Gastroesophageal sphincter (tissue), 3 donors: ENCODE measurements at regions not wholly inside any gene's neighbourhood (a gene's known extent, or its start where the extent isn't known, plus 50 kb on each side); places are given as distances from the start of the nearest gene placed in this dataset.

Experiments used
- EP300 ChIP-seq: sonication (generic); formaldehyde crosslinking; IDR thresholded peaks from one replicate; pipeline ENCODE4 v1.6.1; 2017; ENCODE audit warnings: antibody characterized with exemption, mild to moderate bottlenecking
- TF ChIP-seq, protein P1 (sequence below), 4 experiments: fragments of 200-600 bp in 2 of 4; fragments of 450-650 bp in 2 of 4; sonication (generic) in 1 of 4; IDR thresholded peaks; one replicate each; pipeline ENCODE4 v1.5.1; 2017 to 2019; ENCODE audit warnings: antibody characterized with exemption in 4 of 4, mild to moderate bottlenecking in 2 of 4, moderate library complexity in 2 of 4

GRCh38 chr10:55266797-55267196 lies 465.8 kb upstream of the PCDH15 start:
- TF ChIP-seq, protein P1, sequence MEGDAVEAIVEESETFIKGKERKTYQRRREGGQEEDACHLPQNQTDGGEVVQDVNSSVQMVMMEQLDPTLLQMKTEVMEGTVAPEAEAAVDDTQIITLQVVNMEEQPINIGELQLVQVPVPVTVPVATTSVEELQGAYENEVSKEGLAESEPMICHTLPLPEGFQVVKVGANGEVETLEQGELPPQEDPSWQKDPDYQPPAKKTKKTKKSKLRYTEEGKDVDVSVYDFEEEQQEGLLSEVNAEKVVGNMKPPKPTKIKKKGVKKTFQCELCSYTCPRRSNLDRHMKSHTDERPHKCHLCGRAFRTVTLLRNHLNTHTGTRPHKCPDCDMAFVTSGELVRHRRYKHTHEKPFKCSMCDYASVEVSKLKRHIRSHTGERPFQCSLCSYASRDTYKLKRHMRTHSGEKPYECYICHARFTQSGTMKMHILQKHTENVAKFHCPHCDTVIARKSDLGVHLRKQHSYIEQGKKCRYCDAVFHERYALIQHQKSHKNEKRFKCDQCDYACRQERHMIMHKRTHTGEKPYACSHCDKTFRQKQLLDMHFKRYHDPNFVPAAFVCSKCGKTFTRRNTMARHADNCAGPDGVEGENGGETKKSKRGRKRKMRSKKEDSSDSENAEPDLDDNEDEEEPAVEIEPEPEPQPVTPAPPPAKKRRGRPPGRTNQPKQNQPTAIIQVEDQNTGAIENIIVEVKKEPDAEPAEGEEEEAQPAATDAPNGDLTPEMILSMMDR (IDR thresholded peaks at IDR 0.05): no peak
- no peak for TF ChIP-seq EP300
